ENCODE measurements at regions not wholly inside any gene's neighbourhood (a gene's known extent, or its start where the extent isn't known, plus 50 kb on each side); places are given as distances from the start of the nearest gene placed in this dataset.

DNA sequence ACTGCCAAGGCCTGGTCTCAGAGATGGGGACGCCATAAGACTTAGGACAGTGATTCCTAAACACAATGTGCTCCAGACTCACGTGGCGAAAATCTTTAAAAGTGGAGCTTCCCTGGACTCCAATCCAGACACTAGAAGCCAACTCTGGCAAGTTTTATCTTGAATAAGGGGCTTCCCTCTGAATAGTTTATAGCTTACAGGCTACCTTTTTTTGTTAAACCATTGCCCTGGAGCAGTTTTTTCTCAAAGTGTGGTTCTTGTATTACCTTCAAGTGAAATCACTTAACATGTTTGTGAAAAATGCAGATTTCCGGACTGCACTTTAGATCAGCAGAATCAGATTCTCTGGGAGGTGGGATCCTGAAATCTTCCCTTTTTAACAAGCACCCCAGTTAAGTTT, 171.7 kb upstream of the PHF14 start:
- Histone ChIP-seq H4K5ac (ENCODE audit: insufficient read length, low read depth, low read length) (no peak overlapping the region), H3K14ac (ENCODE audit: insufficient read depth, low read length) (no peak overlapping the region), H3K79me2 (ENCODE audit: insufficient read depth, low read length) (no peaks in the 10 kb centered on the region), H4K91ac (ENCODE audit: insufficient read length, low read depth, low read length) (no peak overlapping the region), H2BK120ac (ENCODE audit: low read depth, low read length, poor library complexity, severe bottlenecking) (no peak overlapping the region), H3T11ph (ENCODE audit: low read length) (no peak overlapping the region), H3K9ac (ENCODE audit: extremely low read depth, insufficient read length, low read length) (no peak overlapping the region), H2BK12ac (ENCODE audit: insufficient read length, low read depth, low read length) (no peak overlapping the region), H3K23ac (ENCODE audit: insufficient read length, low read depth, low read length) (no peak overlapping the region), H2BK5ac (ENCODE audit: insufficient read length, low read length) (no peak overlapping the region), H2BK20ac (ENCODE audit: low read depth, low read length, poor library complexity, severe bottlenecking) (no peak overlapping the region), H4K8ac (replicated peaks; ENCODE audit: insufficient read length, low read depth, low read length) (no peak overlapping the region), H3K56ac (ENCODE audit: insufficient read length, low read depth, low read length) (no peak overlapping the region), H3K79me1 (ENCODE audit: insufficient read depth, low read depth, low read length, poor library complexity, severe bottlenecking) (no peaks in the 10 kb centered on the region), H3K27ac (ENCODE audit: insufficient read length, low read depth, low read length) (no peak overlapping the region), H3K27me3 (ENCODE audit: insufficient read depth, low read length) (no peaks in the 10 kb centered on the region), H3K9me3 (ENCODE audit: control insufficient read depth, low read depth, low read length) (no peaks in the 10 kb centered on the region), H2AFZ (ENCODE audit: low read length) (no peak overlapping the region), H2AK5ac (ENCODE audit: insufficient read length, low read length) (no peak overlapping the region), H2BK15ac (ENCODE audit: low read depth, low read length) (no peak overlapping the region), H4K20me1 (ENCODE audit: control insufficient read depth, insufficient read depth, insufficient read length) (no peaks in the 10 kb centered on the region), H3K23me2 (ENCODE audit: insufficient read length, low read depth, low read length, poor library complexity, severe bottlenecking) (no peaks in the 10 kb centered on the region), H3K18ac (ENCODE audit: insufficient read length, low read depth, low read length) (no peak overlapping the region), H3K4me2 (ENCODE audit: insufficient read depth, insufficient read length, low read length) (no peak overlapping the region), H3K4ac (ENCODE audit: low read depth, low read length) (no peak overlapping the region), H3K4me1 (ENCODE audit: insufficient read depth, low read length) (no peaks in the 10 kb centered on the region)
- DNase-seq, result no peak
- Mint-ChIP-seq H3K4me1 (peaks cover 4 to 7% of the 10 kb centered on the region in 2 experiments; a peak in 3 of 4 replicates), H3K27ac (no peak overlapping the region), H3K9me3 (no peaks in the 10 kb centered on the region), H3K36me3 (ENCODE audit: insufficient read depth in 1 of 3, low read depth in 3 of 3) (no peaks in the 10 kb centered on the region), H3K4me3 (no peak overlapping the region), H3K27me3 (ENCODE audit: low read depth) (no peaks in the 10 kb centered on the region)
- WGBS (ENCODE audit: extremely low coverage, insufficient read length, low lambda C conversion rate), result no CpG with 5 or more reads among the region's 4 CpGs
- TF ChIP-seq, protein P1, sequence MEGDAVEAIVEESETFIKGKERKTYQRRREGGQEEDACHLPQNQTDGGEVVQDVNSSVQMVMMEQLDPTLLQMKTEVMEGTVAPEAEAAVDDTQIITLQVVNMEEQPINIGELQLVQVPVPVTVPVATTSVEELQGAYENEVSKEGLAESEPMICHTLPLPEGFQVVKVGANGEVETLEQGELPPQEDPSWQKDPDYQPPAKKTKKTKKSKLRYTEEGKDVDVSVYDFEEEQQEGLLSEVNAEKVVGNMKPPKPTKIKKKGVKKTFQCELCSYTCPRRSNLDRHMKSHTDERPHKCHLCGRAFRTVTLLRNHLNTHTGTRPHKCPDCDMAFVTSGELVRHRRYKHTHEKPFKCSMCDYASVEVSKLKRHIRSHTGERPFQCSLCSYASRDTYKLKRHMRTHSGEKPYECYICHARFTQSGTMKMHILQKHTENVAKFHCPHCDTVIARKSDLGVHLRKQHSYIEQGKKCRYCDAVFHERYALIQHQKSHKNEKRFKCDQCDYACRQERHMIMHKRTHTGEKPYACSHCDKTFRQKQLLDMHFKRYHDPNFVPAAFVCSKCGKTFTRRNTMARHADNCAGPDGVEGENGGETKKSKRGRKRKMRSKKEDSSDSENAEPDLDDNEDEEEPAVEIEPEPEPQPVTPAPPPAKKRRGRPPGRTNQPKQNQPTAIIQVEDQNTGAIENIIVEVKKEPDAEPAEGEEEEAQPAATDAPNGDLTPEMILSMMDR (conservative IDR thresholded peaks at IDR 0.05), result no peak

Data from H9 (cell line).